Loucy (cell line): ENCODE measurements at regions not wholly inside any gene's neighbourhood (a gene's known extent, or its start where the extent isn't known, plus 50 kb on each side); places are given as distances from the start of the nearest gene placed in this dataset.
"Not testable (repeated sequence)": the region's sequence is repeated elsewhere in the genome, so short reads cannot be mapped to it uniquely, and the experiment has no call there.

ENCODE experiments used
- H2AFZ ChIP-seq: fragments of 200-600 bp; sonication (generic); 2 replicates; pipeline ENCODE4 v1.6.0; 2016; ENCODE audit warnings: antibody characterized with exemption, mild to moderate bottlenecking, low read length, moderate library complexity
- H3F3A ChIP-seq: fragments of 200-600 bp; 2 replicates; pipeline ENCODE4 v1.6.0; 2016; ENCODE audit warnings: antibody characterized with exemption, low read depth, mild to moderate bottlenecking
- H3K27me3 ChIP-seq: fragments of 200-600 bp; sonication (generic); 2 replicates; pipeline ENCODE4 v1.6.1; 2014; ENCODE audit warnings: low read length, mild to moderate bottlenecking; ENCODE audit not compliant: insufficient read depth, poor library complexity, severe bottlenecking
- H3K36me3 ChIP-seq: fragments of 200-600 bp; sonication (generic); 2 replicates; pipeline ENCODE4 v1.6.1; 2016; ENCODE audit warnings: low read length; ENCODE audit not compliant: insufficient read depth
- H3K4me1 ChIP-seq: fragments of 200-600 bp; sonication (generic); 2 replicates; pipeline ENCODE4 v1.5.1; 2014; ENCODE audit warnings: low read length, mild to moderate bottlenecking; ENCODE audit not compliant: insufficient read depth, poor library complexity, severe bottlenecking
- H3K4me2 ChIP-seq: fragments of 200-600 bp; sonication (generic); 2 replicates; pipeline ENCODE4 v1.6.0; 2014; ENCODE audit warnings: antibody characterized with exemption, low read length, low read depth, mild to moderate bottlenecking; ENCODE audit not compliant: poor library complexity, severe bottlenecking
- H3K4me3 ChIP-seq: fragments of 200-600 bp; sonication (generic); 2 replicates; pipeline ENCODE4 v1.5.1; 2014; ENCODE audit warnings: low read length, mild to moderate bottlenecking, mixed read lengths; ENCODE audit not compliant: poor library complexity, severe bottlenecking
- H3K79me2 ChIP-seq: fragments of 200-600 bp; sonication (generic); 2 replicates; pipeline ENCODE4 v1.6.1; 2014; ENCODE audit warnings: low read length; ENCODE audit not compliant: insufficient read depth
- H3K9ac ChIP-seq: fragments of 200-600 bp; sonication (generic); 2 replicates; pipeline ENCODE4 v1.6.0; 2014; ENCODE audit warnings: mild to moderate bottlenecking, low read depth, low read length, moderate library complexity; ENCODE audit not compliant: poor library complexity, severe bottlenecking
- H3K9me2 ChIP-seq: fragments of 200-600 bp; sonication (generic); replicated peaks from 2 replicates; pipeline ENCODE4 v1.6.1; 2016; ENCODE audit warnings: low read depth, low read length, mixed read lengths
- H3K9me3 ChIP-seq: fragments of 200-600 bp; sonication (generic); 2 replicates; pipeline ENCODE4 v1.6.1; 2014; ENCODE audit warnings: mild to moderate bottlenecking, antibody characterized with exemption, low read length, low read depth; ENCODE audit not compliant: insufficient read depth
- H4K20me1 ChIP-seq: fragments of 200-600 bp; sonication (generic); 2 replicates; pipeline ENCODE4 v1.6.0; 2014; ENCODE audit warnings: antibody characterized with exemption, low read length, mild to moderate bottlenecking; ENCODE audit not compliant: insufficient read depth, poor library complexity, severe bottlenecking
- EZH2phosphoT487 ChIP-seq: fragments of 200-600 bp; IDR thresholded peaks from 2 replicates; pipeline ENCODE4 v1.6.1; 2018; ENCODE audit warnings: antibody characterized with exemption, mild to moderate bottlenecking, moderate library complexity, borderline replicate concordance
- TF ChIP-seq, protein P1 (sequence below): fragments of 200-600 bp; sonication (generic); conservative IDR thresholded peaks from 2 replicates; pipeline ENCODE4 v1.5.1; 2014; ENCODE audit warnings: mild to moderate bottlenecking, antibody characterized with exemption, low read length

- TF ChIP-seq EZH2phosphoT487: no peak
- TF ChIP-seq, protein P1, sequence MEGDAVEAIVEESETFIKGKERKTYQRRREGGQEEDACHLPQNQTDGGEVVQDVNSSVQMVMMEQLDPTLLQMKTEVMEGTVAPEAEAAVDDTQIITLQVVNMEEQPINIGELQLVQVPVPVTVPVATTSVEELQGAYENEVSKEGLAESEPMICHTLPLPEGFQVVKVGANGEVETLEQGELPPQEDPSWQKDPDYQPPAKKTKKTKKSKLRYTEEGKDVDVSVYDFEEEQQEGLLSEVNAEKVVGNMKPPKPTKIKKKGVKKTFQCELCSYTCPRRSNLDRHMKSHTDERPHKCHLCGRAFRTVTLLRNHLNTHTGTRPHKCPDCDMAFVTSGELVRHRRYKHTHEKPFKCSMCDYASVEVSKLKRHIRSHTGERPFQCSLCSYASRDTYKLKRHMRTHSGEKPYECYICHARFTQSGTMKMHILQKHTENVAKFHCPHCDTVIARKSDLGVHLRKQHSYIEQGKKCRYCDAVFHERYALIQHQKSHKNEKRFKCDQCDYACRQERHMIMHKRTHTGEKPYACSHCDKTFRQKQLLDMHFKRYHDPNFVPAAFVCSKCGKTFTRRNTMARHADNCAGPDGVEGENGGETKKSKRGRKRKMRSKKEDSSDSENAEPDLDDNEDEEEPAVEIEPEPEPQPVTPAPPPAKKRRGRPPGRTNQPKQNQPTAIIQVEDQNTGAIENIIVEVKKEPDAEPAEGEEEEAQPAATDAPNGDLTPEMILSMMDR: no peak
- H3K36me3 ChIP-seq: no peaks in the 10 kb centered on the region
- H3K4me2 ChIP-seq: peak overlapping the region; percentile 42
- H3K4me3 ChIP-seq: no peak overlapping the region
- H3K4me1 ChIP-seq: peaks cover 14% of the 10 kb centered on the region
- H3K9ac ChIP-seq: no peak overlapping the region
- no peak overlapping the region for H2AFZ ChIP-seq
- no peaks in the 10 kb centered on the region for H3K9me2 ChIP-seq
- no peaks in the 10 kb centered on the region for H3K9me3 ChIP-seq
- H3K79me2 ChIP-seq: no peaks in the 10 kb centered on the region
- no peaks in the 10 kb centered on the region for H4K20me1 ChIP-seq
- H3K27me3 ChIP-seq: no peaks in the 10 kb centered on the region
- H3F3A ChIP-seq: no peaks in the 10 kb centered on the region
These were observed 53.9 kb upstream of the HABP2 start for GRCh38 chr10:113498997-113499396.

DNA sequence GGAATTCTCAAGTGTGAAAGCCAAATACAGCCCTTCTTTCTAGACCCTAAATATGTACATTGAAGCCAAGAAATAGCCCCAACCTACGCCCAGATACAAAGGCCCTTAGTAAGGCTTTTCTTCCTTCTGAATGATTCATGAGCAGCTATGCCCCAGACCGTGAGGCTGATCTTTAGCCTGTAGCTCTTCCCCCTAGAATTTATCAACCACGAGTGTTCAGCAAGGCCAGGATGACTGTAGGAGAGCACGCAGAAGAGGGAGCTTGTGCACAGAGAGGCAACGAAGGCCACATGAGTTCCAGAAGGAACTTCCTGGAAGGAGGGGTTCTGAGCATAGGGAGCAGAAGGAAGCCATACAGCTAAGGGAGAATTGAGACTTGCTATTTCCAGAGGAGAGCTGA is 53.0 kb upstream of the HABP2 start:
- Histone ChIP-seq H3K27me3 (no peaks in the 10 kb centered on the region), H3K36me3 (no peaks in the 10 kb centered on the region), H3K9me2 (no peaks in the 10 kb centered on the region), H2AFZ (no peak overlapping the region), H4K20me1 (no peaks in the 10 kb centered on the region), H3K79me2 (no peaks in the 10 kb centered on the region), H3K4me2 (peak overlapping the region; percentile 42), H3K4me3 (no peak overlapping the region), H3K4me1 (peaks cover 14% of the 10 kb centered on the region), H3F3A (no peaks in the 10 kb centered on the region), H3K9ac (no peak overlapping the region), H3K9me3 (no peaks in the 10 kb centered on the region)
- no peak for TF ChIP-seq EZH2phosphoT487
- TF ChIP-seq, protein P1: no peak

DNA sequence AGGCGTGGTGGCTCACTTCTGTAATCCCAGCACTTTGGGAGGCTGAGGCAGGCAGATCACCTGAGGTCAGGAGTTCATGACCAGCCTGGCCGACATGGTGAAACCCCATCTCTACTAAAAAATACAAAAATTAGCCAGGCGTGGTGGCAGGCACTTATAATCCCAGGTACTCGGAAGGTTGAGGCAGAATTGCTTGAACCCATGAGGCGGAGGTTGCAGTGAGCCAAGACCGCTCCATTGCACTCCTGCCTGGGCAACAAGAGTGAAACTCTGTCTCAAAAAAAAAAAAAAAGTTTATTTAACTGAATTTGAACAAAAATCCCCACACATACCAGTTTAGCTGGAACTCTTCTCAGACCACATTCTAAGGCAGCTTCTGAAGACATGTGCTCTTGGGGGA is 51.8 kb upstream of the HABP2 start:
- H2AFZ ChIP-seq, H3K9ac ChIP-seq, H3K9me2 ChIP-seq, H3K4me2 ChIP-seq, H3K4me3 ChIP-seq, H3K79me2 ChIP-seq, H3F3A ChIP-seq, H4K20me1 ChIP-seq, H3K36me3 ChIP-seq, H3K27me3 ChIP-seq, H3K9me3 ChIP-seq: not testable (repeated sequence)
- peaks cover 14% of the 10 kb centered on the region for H3K4me1 ChIP-seq
